Osteoblast (primary cell): ENCODE measurements at regions not wholly inside any gene's neighbourhood (a gene's known extent, or its start where the extent isn't known, plus 50 kb on each side); places are given as distances from the start of the nearest gene placed in this dataset.

Source experiments
- DNase-seq: peaks from one replicate; pipeline ENCODE4 v3.0.0; 2011; ENCODE audit warnings: low spot score, mixed read lengths; ENCODE audit not compliant: insufficient read length; ENCODE audit errors: missing footprints
- H2AFZ ChIP-seq: 2 replicates; pipeline ENCODE4 v1.6.0; 2011; ENCODE audit warnings: mild to moderate bottlenecking, low read length
- H3K27ac ChIP-seq: 2 replicates; pipeline ENCODE4 v1.5.1; 2011; ENCODE audit warnings: mild to moderate bottlenecking, low read depth, low read length, moderate library complexity
- H3K27me3 ChIP-seq: 2 replicates; pipeline ENCODE4 v1.6.0; 2012; ENCODE audit warnings: mild to moderate bottlenecking, control low read depth, inconsistent platforms, low read length, moderate library complexity; ENCODE audit not compliant: insufficient read depth
- H3K36me3 ChIP-seq: 2 replicates; pipeline ENCODE4 v1.5.1; 2011; ENCODE audit warnings: mild to moderate bottlenecking, low read length, control low read depth, moderate library complexity; ENCODE audit not compliant: insufficient read depth
- H3K4me1 ChIP-seq: 2 replicates; pipeline ENCODE4 v1.5.1; 2011; ENCODE audit warnings: mild to moderate bottlenecking, low read length, control low read depth, moderate library complexity; ENCODE audit not compliant: insufficient read depth
- H3K4me2 ChIP-seq: 2 replicates; pipeline ENCODE4 v1.6.0; 2011; ENCODE audit warnings: mild to moderate bottlenecking, low read length; ENCODE audit not compliant: insufficient read depth
- H3K4me3 ChIP-seq: fragments of 200-600 bp; sonication (generic); 3 replicates; pipeline ENCODE4 v1.5.1; 2012; ENCODE audit warnings: mild to moderate bottlenecking, low read length, inconsistent platforms; ENCODE audit not compliant: insufficient read depth
- H3K79me2 ChIP-seq: 2 replicates; pipeline ENCODE4 v1.6.0; 2012; ENCODE audit warnings: mild to moderate bottlenecking, low read length, control low read depth, inconsistent platforms; ENCODE audit not compliant: insufficient read depth
- H3K9me3 ChIP-seq: 2 replicates; pipeline ENCODE4 v1.5.1; 2011; ENCODE audit warnings: low read depth, low read length, control low read depth
- H4K20me1 ChIP-seq: 2 replicates; pipeline ENCODE4 v1.6.0; 2012; ENCODE audit warnings: mild to moderate bottlenecking, low read length, control low read depth; ENCODE audit not compliant: insufficient read depth
- CTCF ChIP-seq: IDR thresholded peaks from 2 replicates; pipeline ENCODE4 v1.5.1; 2011; ENCODE audit warnings: mild to moderate bottlenecking, low read depth, low read length, moderate library complexity; ENCODE audit errors: extremely low read depth

GRCh38 chr18:65347446-65347845, 403.4 kb upstream of the CDH7 start:
- Histone ChIP-seq H4K20me1 (no peaks in the 10 kb centered on the region), H3K9me3 (peaks cover 4% of the 10 kb centered on the region), H3K79me2 (no peaks in the 10 kb centered on the region), H2AFZ (no peak overlapping the region), H3K4me1 (no peaks in the 10 kb centered on the region), H3K36me3 (no peaks in the 10 kb centered on the region), H3K27me3 (no peaks in the 10 kb centered on the region), H3K27ac (no peak overlapping the region), H3K4me2 (no peak overlapping the region), H3K4me3 (no peak overlapping the region)
- TF ChIP-seq CTCF, result no peak
- DNase-seq, result no peak

GRCh38 chr18:65346086-65346485, 404.7 kb upstream of the CDH7 start:
- H3K4me3 ChIP-seq, result no peak overlapping the region

GRCh38 chr18:65343571-65343970, 407.2 kb upstream of the CDH7 start:
- Histone ChIP-seq H3K4me3 (no peak overlapping the region), H3K27me3 (no peaks in the 10 kb centered on the region), H3K4me1 (no peaks in the 10 kb centered on the region), H3K9me3 (peaks cover 4% of the 10 kb centered on the region), H3K79me2 (no peaks in the 10 kb centered on the region), H3K36me3 (no peaks in the 10 kb centered on the region), H4K20me1 (no peaks in the 10 kb centered on the region), H2AFZ (no peak overlapping the region), H3K27ac (no peak overlapping the region), H3K4me2 (no peak overlapping the region)
- no peak for TF ChIP-seq CTCF
- DNase-seq, result no peak

More at GRCh38 chr18:65346086-65346485, 404.7 kb upstream of the CDH7 start:
- H4K20me1 ChIP-seq, result no peaks in the 10 kb centered on the region
- no peak overlapping the region for H3K4me2 ChIP-seq
- peaks cover 4% of the 10 kb centered on the region for H3K9me3 ChIP-seq
- no peak for TF ChIP-seq CTCF
- H3K36me3 ChIP-seq, result no peaks in the 10 kb centered on the region
- H3K27me3 ChIP-seq, result no peaks in the 10 kb centered on the region
- H3K27ac ChIP-seq, result no peak overlapping the region
- H3K79me2 ChIP-seq, result no peaks in the 10 kb centered on the region
- DNase-seq, result no peak
- H3K4me1 ChIP-seq, result no peaks in the 10 kb centered on the region
- H2AFZ ChIP-seq, result no peak overlapping the region

GRCh38 chr18:65336411-65336810, 414.4 kb upstream of the CDH7 start:
- no peaks in the 10 kb centered on the region for H4K20me1 ChIP-seq
- H3K79me2 ChIP-seq, result no peaks in the 10 kb centered on the region
- no peaks in the 10 kb centered on the region for H3K27me3 ChIP-seq
- DNase-seq, result no peak
- H2AFZ ChIP-seq, result no peak overlapping the region
- H3K9me3 ChIP-seq, result no peaks in the 10 kb centered on the region
- no peak overlapping the region for H3K4me3 ChIP-seq
- no peaks in the 10 kb centered on the region for H3K4me1 ChIP-seq
- no peaks in the 10 kb centered on the region for H3K36me3 ChIP-seq
- no peak overlapping the region for H3K27ac ChIP-seq
- H3K4me2 ChIP-seq, result no peak overlapping the region
- TF ChIP-seq CTCF, result no peak
